ENCODE measurements at regions not wholly inside any gene's neighbourhood (a gene's known extent, or its start where the extent isn't known, plus 50 kb on each side); places are given as distances from the start of the nearest gene placed in this dataset.

DNA sequence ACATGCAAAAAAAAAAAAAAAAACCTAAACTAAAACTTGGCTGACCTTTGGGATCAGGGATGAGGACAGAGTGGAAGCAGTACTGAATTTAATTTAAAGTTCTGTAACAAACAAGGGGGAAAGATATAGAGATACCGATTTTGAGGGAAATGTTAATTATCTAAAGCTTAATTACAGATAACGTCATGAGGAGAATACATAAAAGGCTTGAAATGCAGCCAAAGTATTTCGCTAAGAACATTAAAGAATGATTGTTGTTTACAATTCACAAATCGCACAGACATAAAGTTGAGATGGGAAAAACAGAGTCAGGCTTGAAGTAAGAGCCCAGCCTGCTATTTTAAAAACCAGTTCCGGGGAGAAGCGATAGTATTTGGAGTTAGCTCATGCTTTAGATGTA is 208.0 kb upstream of the SASH1 start (continued):
- TF ChIP-seq, protein P1, sequence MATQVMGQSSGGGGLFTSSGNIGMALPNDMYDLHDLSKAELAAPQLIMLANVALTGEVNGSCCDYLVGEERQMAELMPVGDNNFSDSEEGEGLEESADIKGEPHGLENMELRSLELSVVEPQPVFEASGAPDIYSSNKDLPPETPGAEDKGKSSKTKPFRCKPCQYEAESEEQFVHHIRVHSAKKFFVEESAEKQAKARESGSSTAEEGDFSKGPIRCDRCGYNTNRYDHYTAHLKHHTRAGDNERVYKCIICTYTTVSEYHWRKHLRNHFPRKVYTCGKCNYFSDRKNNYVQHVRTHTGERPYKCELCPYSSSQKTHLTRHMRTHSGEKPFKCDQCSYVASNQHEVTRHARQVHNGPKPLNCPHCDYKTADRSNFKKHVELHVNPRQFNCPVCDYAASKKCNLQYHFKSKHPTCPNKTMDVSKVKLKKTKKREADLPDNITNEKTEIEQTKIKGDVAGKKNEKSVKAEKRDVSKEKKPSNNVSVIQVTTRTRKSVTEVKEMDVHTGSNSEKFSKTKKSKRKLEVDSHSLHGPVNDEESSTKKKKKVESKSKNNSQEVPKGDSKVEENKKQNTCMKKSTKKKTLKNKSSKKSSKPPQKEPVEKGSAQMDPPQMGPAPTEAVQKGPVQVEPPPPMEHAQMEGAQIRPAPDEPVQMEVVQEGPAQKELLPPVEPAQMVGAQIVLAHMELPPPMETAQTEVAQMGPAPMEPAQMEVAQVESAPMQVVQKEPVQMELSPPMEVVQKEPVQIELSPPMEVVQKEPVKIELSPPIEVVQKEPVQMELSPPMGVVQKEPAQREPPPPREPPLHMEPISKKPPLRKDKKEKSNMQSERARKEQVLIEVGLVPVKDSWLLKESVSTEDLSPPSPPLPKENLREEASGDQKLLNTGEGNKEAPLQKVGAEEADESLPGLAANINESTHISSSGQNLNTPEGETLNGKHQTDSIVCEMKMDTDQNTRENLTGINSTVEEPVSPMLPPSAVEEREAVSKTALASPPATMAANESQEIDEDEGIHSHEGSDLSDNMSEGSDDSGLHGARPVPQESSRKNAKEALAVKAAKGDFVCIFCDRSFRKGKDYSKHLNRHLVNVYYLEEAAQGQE (IDR thresholded peaks at IDR 0.05; ENCODE audit: low read depth): no peak
- TF ChIP-seq SIN3A (IDR thresholded peaks at IDR 0.05; ENCODE audit: low read depth) (no peak), FOSL1 (IDR thresholded peaks at IDR 0.05; ENCODE audit: low read depth) (no peak), ZFX (IDR thresholded peaks at IDR 0.05) (no peak), CTCF (IDR thresholded peaks at IDR 0.05 in 2 of 3, conservative IDR thresholded peaks at IDR 0.05 in 1 of 3; ENCODE audit: borderline replicate concordance in 1 of 3, insufficient read depth in 1 of 3, low read depth in 2 of 3, low read length in 2 of 3) (no peak), POLR2A (IDR thresholded peaks at IDR 0.05; ENCODE audit: borderline replicate concordance, extremely low read depth, insufficient read depth, insufficient read length) (no peak), CEBPB (IDR thresholded peaks at IDR 0.05; ENCODE audit: low read depth) (no peak), POLR2AphosphoS5 (IDR thresholded peaks at IDR 0.05; ENCODE audit: low read depth, low read length) (no peak)
- TF ChIP-seq, protein P2, sequence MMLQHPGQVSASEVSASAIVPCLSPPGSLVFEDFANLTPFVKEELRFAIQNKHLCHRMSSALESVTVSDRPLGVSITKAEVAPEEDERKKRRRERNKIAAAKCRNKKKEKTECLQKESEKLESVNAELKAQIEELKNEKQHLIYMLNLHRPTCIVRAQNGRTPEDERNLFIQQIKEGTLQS (IDR thresholded peaks at IDR 0.05): no peak

DNA sequence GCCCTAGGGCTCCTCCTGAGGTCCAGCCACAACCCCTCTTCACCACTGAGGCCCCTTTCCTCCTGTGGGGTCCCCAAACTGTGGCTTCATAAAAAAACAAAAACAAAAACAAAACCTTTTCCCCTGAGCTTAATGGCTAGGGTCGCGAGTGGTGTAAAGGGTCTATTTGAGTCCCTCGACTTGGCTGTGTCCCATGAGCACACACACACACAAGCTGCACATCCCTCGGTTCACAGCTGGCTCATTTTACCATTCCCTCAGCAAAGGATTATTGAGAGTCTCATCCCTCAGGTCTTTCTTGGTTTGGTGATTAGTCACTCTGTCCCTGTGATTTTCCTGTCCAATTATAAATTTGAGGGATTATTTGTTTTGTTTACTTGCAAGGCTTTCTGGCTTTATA is 206.1 kb upstream of the SASH1 start:
- TF ChIP-seq EZH2phosphoT487 (IDR thresholded peaks at IDR 0.05; ENCODE audit: borderline replicate concordance): no peak
- DNase-seq (ENCODE audit: low read depth, low spot score) (no peak), ATAC-seq (no peak)
- H3K4me3 ChIP-seq (replicated peaks in 1 of 2; ENCODE audit: low read depth in 1 of 2, low read length in 2 of 2): no peak overlapping the region
- H2AFZ ChIP-seq (ENCODE audit: low read depth, low read length, poor library complexity, severe bottlenecking): no peak overlapping the region
- ChIA-PET POLR2A (no interaction called here), RAD21 (ENCODE audit: low non-redundant PET in 1 of 2, low total read pairs in 2 of 2, uncharacterized antibody in 2 of 2, unreplicated experiment in 2 of 2) (no interaction called here), CTCF (no interaction called here)
- no peak overlapping the region for H3K27ac ChIP-seq (ENCODE audit: low read depth, low read length)
- no peaks in the 10 kb centered on the region for H4K20me1 ChIP-seq (ENCODE audit: insufficient read depth)
- intact Hi-C loops (cut with micrococcal nuclease): no loop called here
- H3K79me2 ChIP-seq (ENCODE audit: insufficient read depth, low read length): no peaks in the 10 kb centered on the region
- no peaks in the 10 kb centered on the region for H3K36me3 ChIP-seq (ENCODE audit: control insufficient read depth in 1 of 2, insufficient read depth in 2 of 2, low read length in 2 of 2)
- no peak overlapping the region for H3K9ac ChIP-seq (ENCODE audit: low read length)
- no peaks in the 10 kb centered on the region for H3K27me3 ChIP-seq (ENCODE audit: insufficient read depth, low read length)
- no peak overlapping the region for H3K4me2 ChIP-seq (ENCODE audit: low read length)
- BruUV-seq (replicated peaks): no TSS peak
- H3K4me1 ChIP-seq (ENCODE audit: control insufficient read depth in 1 of 2, insufficient read depth in 2 of 2, low read length in 2 of 2): peaks cover 0 to 16% of the 10 kb centered on the region in 2 experiments; a peak in 2 of 4 replicates
- H3K9me3 ChIP-seq (ENCODE audit: control insufficient read depth in 1 of 2, insufficient read depth in 1 of 2, low read depth in 1 of 2, low read length in 2 of 2): no peaks in the 10 kb centered on the region
- H3K9me2 ChIP-seq (ENCODE audit: insufficient read depth): no peaks in the 10 kb centered on the region
